GM03348 (cell line): ENCODE measurements at regions not wholly inside any gene's neighbourhood (a gene's known extent, or its start where the extent isn't known, plus 50 kb on each side); places are given as distances from the start of the nearest gene placed in this dataset.
A peak's percentile ranks its signal among the peaks of the same experiment; 100 is the strongest.
"Not testable (repeated sequence)": the region's sequence is repeated elsewhere in the genome, so short reads cannot be mapped to it uniquely, and the experiment has no call there.

Experiments
- DNase-seq: peaks from one replicate; pipeline ENCODE4 v3.0.0; 2012; ENCODE audit warnings: low spot score

DNA sequence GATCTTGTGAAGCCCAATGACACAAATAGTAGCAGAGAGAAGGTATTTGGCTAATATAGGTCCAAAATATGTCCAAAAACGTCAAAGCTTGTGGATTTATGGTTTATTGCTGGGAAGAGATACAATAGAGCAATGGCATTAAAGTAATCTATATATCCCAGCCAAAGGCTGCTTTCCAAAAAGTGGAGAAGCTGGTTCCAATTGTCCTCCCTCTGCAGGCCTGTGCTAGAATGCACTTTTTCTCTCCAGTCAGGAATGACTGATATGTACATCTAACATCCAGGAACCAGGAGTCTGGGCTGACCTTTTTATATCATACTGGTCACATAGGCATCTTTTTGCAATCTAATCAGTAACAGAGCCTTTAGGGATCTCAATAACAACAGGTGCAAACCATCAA, 167.1 kb upstream of the FAM3C start:
- DNase-seq, result no peak

GRCh38 chr7:121562259-121562658, 166.2 kb upstream of the FAM3C start:
- DNase-seq, result peak; percentile 5

DNA sequence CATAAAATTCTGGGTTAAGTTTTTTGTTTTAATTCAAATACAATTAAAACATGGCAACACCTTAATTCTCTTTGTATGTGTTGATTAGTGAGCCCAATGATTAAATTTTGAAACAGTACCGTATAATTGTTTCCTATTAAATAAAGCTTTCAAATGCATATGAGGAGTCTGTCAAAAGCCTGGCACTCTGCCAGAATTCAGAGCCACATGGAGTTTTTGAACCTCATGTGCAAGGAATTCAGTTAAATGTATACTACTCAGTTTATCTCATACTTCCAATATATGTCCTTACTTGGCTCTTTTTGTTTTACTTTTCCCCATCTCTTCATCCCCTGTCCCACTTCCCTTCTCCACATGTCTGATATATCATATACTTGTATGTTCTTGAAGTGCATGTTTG, 165.6 kb upstream of the FAM3C start:
- no peak for DNase-seq

DNA sequence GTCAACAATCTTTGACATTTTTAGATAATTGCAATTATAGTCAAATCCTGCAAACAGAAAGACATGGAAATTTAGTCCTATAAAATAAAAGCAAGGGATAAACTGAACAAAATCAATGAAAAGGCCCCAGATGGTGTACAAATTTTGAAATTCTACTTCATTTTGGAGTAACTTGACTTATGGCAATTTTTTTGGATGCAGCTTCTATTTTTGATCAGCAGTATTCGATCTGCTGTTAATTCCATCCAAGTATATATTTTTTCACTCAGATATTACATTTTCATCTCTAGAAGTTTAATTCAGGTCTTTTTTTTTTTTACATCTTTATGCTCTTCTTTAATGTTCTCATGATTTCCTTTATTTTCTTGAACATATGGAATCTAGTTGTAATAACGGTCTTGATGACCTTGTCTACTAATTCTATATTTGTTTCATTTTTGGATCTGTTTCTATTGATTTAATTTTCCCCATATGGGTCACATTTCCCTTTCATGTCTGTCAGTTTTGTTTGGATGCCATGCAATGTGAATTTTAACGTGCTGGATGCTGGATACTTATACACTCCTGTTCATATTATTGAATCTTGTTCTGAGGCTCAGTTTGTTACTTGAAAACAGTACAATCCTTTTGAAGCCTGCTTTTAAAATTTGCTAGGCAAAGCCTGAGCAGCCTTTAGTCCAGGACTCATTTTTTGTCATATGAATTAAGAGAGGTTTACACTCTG, 164.3 kb upstream of the FAM3C start:
- DNase-seq, result no peak

- no peak for DNase-seq
Observed at GRCh38 chr7:121558288-121558687, 162.2 kb upstream of the FAM3C start.

- no peak for DNase-seq
Observed at GRCh38 chr7:121557034-121557892, 161.2 kb upstream of the FAM3C start.

- no peak for DNase-seq
Observed at GRCh38 chr7:121555558-121555957, 159.4 kb upstream of the FAM3C start.

- DNase-seq, result peak; percentile 61
Observed at GRCh38 chr7:121547544-121548092, 151.5 kb upstream of the FAM3C start.

GRCh38 chr7:121546632-121547543, 150.8 kb upstream of the FAM3C start:
- DNase-seq, result no peak

DNA sequence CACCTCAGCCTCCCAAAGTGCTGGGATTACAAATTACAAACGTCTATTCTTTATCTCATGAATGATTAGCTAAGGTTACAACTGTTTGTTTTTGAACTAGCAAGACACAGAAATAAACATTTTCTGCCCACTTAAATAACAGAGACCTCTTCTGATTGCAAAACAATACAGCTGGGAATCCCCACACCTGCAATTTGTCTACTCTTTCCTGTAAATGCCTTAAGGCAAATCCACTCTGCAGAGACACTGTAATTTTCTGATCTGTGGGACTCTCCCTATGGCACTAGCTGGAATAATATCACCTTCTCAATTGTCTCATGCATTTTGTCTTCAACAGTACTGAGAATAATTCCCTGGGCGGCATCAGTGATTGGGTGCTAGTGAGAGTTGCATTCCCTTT, 149.3 kb upstream of the FAM3C start:
- no peak for DNase-seq

DNA sequence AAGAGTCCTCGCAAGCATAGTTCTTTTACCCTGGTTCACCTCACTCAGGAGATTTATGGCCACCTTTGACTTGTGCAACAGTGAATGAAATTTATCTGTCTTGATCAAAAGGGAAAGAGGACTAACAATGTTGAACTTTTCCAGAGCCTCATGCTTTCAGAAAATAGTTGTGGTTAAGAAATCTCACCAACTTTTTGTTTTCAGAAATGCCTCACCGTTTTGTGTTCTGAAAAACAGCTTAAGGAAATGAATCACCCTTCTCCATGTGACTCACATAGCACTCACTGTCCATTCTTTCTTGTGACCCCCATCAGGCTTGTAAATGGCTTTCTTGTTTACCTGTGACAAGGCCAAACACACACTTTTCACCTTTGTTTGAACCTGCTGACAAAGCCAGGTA, 148.6 kb upstream of the FAM3C start:
- peak; percentile 77 for DNase-seq

DNA sequence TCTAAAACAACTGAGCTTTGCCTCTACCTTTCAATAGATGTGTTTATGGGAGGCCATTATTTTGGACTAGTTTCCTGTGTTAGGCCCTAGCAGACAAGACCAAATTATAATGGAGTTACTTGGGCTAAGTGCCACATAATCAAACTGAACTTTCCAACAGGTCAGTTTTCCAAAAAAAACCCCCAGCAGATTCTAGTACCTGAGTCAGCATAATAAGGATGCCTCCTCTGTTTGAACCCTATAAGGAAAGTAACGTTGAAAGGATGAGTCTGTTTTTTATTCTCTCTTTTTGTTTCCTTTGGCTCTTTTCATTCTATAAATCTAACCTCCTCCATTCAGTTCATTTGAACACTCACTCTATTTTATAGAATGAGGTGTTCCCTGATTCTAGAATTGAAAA, 148.1 kb upstream of the FAM3C start:
- DNase-seq, result no peak

- DNase-seq, result no peak
Observed at GRCh38 chr7:121541457-121541856, 145.3 kb upstream of the FAM3C start.

DNA sequence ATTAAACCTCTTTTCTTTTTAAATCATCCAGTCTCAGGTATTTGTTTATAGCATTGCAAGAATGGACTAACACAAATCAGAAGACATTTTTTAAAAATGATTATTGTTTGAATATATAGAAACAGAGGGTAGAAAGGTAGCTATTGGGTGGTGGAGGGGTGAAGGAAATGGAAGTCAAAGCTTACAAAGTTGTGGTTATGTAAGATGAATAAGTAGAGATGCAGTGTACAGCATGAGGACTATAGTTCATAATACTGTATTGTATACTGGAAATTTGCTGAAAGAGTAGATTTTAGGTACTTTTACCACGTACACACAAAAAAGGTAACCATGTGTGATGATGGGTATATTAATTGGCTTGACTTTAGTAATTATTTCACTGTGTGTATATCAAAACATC, 144.0 kb upstream of the FAM3C start:
- DNase-seq, result no peak

DNA sequence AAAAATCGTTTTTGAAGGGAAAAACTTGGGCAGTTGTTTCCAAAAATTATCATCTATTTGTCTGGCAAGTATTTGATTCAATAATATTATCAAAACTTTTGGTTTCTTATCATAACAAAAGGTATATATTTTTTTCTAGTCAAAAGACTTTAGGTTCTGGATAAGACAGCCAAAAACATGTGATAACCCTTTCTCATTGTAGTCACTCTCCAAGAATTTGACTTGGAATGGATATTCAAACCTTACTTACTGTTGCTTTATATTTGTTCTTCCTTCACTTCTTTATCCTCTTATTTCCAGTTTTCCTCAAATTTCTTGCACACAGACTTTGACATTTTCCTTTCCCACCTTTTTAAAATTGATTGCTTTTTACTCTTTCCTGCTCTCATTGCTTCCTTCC, 140.9 kb upstream of the FAM3C start:
- DNase-seq, result no peak

DNA sequence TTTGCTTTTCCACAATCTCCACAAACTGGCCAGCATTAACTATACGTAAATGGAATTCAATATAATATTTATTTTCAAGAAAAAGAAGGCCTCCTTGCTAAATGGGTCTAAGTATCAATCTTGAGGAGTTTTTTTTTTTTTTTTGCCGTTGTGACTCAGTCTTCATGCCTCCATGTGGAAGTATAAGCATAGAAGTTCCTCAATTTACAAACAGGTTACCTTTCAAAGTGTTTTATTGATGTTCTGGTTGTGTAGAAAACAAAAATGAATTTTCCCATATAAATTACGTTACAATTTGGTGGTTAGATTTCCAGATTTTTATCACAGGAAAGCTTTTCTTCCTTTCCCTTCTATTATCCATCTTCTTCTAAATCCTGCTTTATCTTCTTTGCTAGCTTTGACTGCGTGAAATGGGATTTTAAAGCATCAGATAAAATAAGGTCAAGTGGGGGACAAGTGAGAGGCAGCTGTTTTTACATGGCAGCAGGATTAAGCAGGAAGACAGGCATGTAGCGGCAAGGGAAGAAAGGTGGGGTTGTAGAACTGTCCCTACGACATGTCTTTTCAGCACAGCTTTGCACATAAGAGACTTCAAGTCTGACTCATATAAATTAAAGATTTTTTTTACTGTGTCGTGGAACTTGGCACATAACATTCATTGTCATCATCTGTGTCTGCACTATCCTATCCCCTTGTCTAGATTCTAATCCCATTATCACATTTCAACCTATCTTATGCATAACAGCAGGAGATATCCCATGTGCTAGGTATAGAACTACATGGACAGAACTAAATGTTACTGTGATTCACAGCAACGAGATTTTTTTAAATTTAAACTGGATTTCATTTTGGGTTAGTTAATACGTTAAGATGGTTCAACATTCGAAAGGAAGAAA, 135.3 kb upstream of the FAM3C start:
- DNase-seq, result no peak

- peak; percentile 58 for DNase-seq
Observed at GRCh38 chr7:121530227-121531174, 134.4 kb upstream of the FAM3C start.

DNA sequence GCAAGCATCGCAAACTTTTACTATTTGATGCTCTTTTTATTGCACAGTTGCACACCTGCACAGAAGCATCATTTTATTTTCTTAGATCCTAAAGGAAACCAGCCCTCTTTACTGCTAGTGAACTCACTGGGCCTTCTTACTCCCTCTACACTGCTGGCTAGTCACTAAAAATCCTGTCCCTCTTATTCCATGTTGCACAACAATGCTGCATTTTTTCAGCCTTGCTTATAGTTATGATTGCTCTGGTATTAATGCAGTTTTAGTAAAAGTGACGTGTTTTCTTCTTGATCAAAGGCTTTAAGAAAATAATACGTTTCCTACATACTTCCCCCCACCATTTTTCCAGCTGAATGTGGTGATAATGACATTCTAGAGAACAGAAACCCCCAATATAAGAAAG, 132.9 kb upstream of the FAM3C start:
- DNase-seq, result no peak

- not testable (repeated sequence) for DNase-seq
Observed at GRCh38 chr7:121526210-121526609, 130.1 kb upstream of the FAM3C start.
